BLaER1 (cell line): ENCODE measurements at regions not wholly inside any gene's neighbourhood (a gene's known extent, or its start where the extent isn't known, plus 50 kb on each side); places are given as distances from the start of the nearest gene placed in this dataset.
A peak's percentile ranks its signal among the peaks of the same experiment; 100 is the strongest.

Experiments used
- H3K27ac ChIP-seq: shearing (Covaris generic); formaldehyde crosslinking; 2 replicates; pipeline ENCODE4 v1.8.1; 2022
- H3K27me3 ChIP-seq: shearing (Covaris generic); formaldehyde crosslinking; 2 replicates; pipeline ENCODE4 v1.8.1; 2022
- H3K36me3 ChIP-seq: shearing (Covaris generic); formaldehyde crosslinking; 2 replicates; pipeline ENCODE4 v1.8.1; 2022
- H3K4me1 ChIP-seq: shearing (Covaris generic); formaldehyde crosslinking; 2 replicates; pipeline ENCODE4 v1.8.1; 2022
- H3K4me2 ChIP-seq: shearing (Covaris generic); formaldehyde crosslinking; 2 replicates; pipeline ENCODE4 v1.8.1; 2022
- H3K4me3 ChIP-seq: shearing (Covaris generic); formaldehyde crosslinking; 2 replicates; pipeline ENCODE4 v1.8.1; 2022
- H3K9ac ChIP-seq: shearing (Covaris generic); formaldehyde crosslinking; 2 replicates; pipeline ENCODE4 v1.8.1; 2022
- H3K9me3 ChIP-seq: shearing (Covaris generic); formaldehyde crosslinking; 2 replicates; pipeline ENCODE4 v1.8.1; 2022
- H4K20me1 ChIP-seq: shearing (Covaris generic); formaldehyde crosslinking; 2 replicates; pipeline ENCODE4 v1.8.1; 2022
- Cebpa-rat ChIP-seq: shearing (Covaris generic); IDR thresholded peaks from 2 replicates; pipeline ENCODE4 v1.8.1; 2022

DNA sequence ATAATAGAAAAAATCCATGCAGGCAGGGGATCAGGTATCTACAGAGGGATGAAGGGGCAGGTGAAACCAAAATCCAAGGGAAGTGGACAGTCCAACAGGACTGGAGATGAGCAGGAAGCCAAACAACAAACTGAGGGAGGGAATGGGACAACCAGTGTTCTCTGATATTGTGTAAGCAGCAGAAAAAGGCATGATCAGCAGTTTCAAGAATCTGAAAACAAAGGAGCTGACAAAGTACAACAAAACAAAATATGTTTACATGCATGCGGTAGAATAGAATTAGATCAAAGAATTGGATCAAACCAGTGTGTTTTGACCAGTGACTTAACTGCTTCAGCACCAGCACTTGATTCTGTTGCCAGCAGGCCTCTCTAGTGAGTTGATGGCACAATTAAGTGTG is 729.7 kb downstream of the RFPL4B start:
- H4K20me1 ChIP-seq = no peaks in the 10 kb centered on the region
- H3K27me3 ChIP-seq = no peaks in the 10 kb centered on the region
- H3K4me1 ChIP-seq = no peaks in the 10 kb centered on the region
- H3K4me2 ChIP-seq = no peak overlapping the region
- H3K9me3 ChIP-seq = no peaks in the 10 kb centered on the region
- no peak overlapping the region for H3K27ac ChIP-seq
- H3K36me3 ChIP-seq = no peaks in the 10 kb centered on the region
- H3K4me3 ChIP-seq = no peak overlapping the region
- no peak for TF ChIP-seq Cebpa-rat
- no peak overlapping the region for H3K9ac ChIP-seq

DNA sequence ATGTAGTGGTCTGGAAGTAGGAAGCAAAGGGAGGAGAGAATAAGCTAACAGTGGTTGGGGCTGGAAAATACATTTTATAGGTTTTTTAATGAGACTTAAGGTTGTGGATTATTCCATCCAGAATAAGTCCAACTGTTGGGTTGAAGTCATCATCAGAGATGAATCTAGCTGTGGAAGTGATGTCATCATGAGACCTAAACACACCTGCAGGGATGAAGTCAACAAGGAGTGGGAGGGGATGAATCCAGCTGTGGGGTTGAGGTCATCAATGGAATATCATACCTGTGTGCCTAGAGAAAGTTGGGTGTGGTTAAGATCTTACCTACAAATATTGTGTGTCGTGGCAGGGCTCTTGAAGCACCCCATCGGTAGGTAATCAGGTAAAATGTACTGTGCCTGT is 730.7 kb downstream of the RFPL4B start:
- Histone ChIP-seq H3K36me3 (no peaks in the 10 kb centered on the region), H3K27me3 (no peaks in the 10 kb centered on the region), H3K4me3 (no peak overlapping the region), H3K9ac (no peak overlapping the region), H3K9me3 (no peaks in the 10 kb centered on the region), H3K4me1 (no peaks in the 10 kb centered on the region), H3K4me2 (no peak overlapping the region), H3K27ac (no peak overlapping the region), H4K20me1 (no peaks in the 10 kb centered on the region)
- TF ChIP-seq Cebpa-rat = no peak

DNA sequence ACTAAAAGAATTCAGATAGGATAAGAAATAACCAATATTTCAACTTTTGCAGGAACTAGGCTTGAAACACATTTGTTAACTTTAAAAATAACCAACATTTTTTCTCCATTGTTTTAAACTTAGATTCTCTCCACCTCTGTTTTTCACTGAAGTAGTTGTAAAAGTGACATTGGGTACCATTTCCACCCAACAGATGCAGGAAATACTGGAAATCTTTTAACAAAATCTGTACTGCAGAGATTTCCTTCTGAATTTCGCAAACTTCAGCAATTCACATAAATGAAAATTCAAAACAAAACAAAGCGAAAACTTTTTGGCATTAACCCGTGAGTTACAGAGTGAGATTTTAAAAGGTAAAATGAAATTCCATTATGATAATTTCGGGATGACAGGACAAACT is 731.7 kb downstream of the RFPL4B start:
- no peaks in the 10 kb centered on the region for H4K20me1 ChIP-seq
- no peak for TF ChIP-seq Cebpa-rat
- no peak overlapping the region for H3K9ac ChIP-seq
- no peak overlapping the region for H3K4me3 ChIP-seq
- H3K36me3 ChIP-seq = no peaks in the 10 kb centered on the region
- no peak overlapping the region for H3K4me2 ChIP-seq
- H3K4me1 ChIP-seq = no peaks in the 10 kb centered on the region
- H3K27me3 ChIP-seq = no peaks in the 10 kb centered on the region
- H3K9me3 ChIP-seq = no peaks in the 10 kb centered on the region
- H3K27ac ChIP-seq = no peak overlapping the region

DNA sequence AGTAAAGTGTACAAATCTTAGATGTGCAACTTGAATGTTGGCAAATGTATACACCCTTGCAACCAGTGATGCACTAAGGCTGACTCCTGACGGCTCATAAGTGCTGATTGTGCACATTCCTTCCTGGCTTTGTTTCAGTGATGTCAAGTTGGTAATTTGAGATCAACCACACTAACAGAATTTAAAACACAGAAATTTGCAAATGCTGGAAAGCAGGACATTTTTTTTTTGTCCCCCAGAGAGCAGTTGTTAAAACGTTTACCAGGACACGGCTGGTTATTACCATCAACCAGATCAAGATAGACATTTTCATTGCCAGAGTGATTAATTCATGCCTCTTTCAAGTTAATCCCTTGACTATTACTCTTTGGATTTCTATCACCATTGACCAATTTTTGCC is 735.6 kb downstream of the RFPL4B start:
- Histone ChIP-seq H3K36me3 (no peaks in the 10 kb centered on the region), H3K27ac (no peak overlapping the region), H3K4me1 (no peaks in the 10 kb centered on the region), H3K4me2 (no peak overlapping the region), H4K20me1 (no peaks in the 10 kb centered on the region), H3K4me3 (no peak overlapping the region), H3K9me3 (no peaks in the 10 kb centered on the region), H3K9ac (no peak overlapping the region), H3K27me3 (no peaks in the 10 kb centered on the region)
- TF ChIP-seq Cebpa-rat = no peak

DNA sequence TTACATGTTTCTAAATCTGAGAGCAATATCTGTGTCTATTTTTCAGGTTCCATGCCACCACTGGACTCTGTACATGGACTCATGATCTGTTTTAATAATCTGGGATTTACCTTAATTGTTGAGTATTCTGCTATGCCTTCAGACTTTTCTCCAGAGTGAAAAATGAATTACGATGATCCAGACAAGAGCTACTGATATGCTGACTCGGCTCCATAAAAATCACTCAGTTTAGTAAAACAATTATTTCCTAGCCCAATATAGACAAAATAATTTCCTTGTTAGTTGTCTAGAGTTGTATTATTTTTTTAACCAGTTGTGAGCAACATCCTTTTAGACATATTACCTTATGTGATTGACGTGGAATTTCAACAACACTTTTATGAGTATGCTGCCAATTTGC is 736.8 kb downstream of the RFPL4B start:
- H3K9me3 ChIP-seq = no peaks in the 10 kb centered on the region
- no peak for TF ChIP-seq Cebpa-rat
- H3K36me3 ChIP-seq = no peaks in the 10 kb centered on the region
- no peak overlapping the region for H3K27ac ChIP-seq
- no peaks in the 10 kb centered on the region for H3K4me1 ChIP-seq
- no peaks in the 10 kb centered on the region for H4K20me1 ChIP-seq
- H3K9ac ChIP-seq = no peak overlapping the region
- no peak overlapping the region for H3K4me2 ChIP-seq
- no peaks in the 10 kb centered on the region for H3K27me3 ChIP-seq
- H3K4me3 ChIP-seq = no peak overlapping the region

DNA sequence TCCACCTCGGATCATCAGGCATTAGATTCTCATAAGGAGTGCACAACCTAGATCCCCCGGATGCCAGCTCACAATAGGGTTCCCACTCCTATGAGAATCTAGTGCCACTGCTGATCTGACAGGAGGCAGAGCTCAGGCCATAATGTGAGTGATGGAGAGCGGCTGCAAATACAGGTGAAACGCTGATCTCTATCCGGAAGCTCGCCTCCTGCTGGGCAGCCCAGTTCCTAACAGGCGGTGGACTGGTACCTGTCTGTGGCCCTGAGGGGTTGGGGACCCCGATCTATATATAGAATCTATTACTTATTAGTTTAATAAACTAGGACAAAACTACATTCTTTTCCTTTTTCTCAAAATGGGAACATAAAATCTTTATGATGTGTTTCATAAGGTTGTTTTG is 741.9 kb downstream of the RFPL4B start:
- H3K9me3 ChIP-seq = no peaks in the 10 kb centered on the region

DNA sequence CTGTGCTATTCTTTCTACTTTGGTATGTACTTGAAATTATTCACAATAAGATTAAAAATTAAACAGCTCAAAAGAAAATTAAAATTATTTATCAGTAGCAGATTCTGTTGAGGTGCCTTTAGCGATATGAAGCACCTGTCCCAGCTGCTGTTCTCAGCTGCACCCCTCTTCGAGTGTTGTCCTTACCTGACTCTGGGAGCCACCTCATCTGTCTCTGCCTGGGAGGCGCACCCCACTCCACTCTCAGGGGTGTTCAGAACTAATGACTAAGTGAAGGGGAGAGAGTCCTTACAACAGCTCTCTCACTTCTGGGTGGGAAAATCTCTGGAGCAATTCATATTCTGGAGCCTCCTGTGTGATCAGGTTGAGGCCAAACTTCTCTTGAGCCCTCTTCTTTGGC is 745.7 kb downstream of the RFPL4B start:
- Histone ChIP-seq H3K4me1 (no peaks in the 10 kb centered on the region), H3K9me3 (no peaks in the 10 kb centered on the region), H3K36me3 (no peaks in the 10 kb centered on the region), H3K9ac (no peak overlapping the region), H3K27ac (no peak overlapping the region), H3K4me2 (no peak overlapping the region), H4K20me1 (no peaks in the 10 kb centered on the region), H3K4me3 (no peak overlapping the region), H3K27me3 (no peaks in the 10 kb centered on the region)
- no peak for TF ChIP-seq Cebpa-rat

More for the DNA sequence above, 741.9 kb downstream of the RFPL4B start:
- Histone ChIP-seq H4K20me1 (no peaks in the 10 kb centered on the region), H3K4me1 (no peaks in the 10 kb centered on the region), H3K36me3 (no peaks in the 10 kb centered on the region), H3K4me3 (no peak overlapping the region), H3K4me2 (no peak overlapping the region), H3K9ac (no peak overlapping the region), H3K27ac (no peak overlapping the region), H3K27me3 (no peaks in the 10 kb centered on the region)
- TF ChIP-seq Cebpa-rat = no peak

DNA sequence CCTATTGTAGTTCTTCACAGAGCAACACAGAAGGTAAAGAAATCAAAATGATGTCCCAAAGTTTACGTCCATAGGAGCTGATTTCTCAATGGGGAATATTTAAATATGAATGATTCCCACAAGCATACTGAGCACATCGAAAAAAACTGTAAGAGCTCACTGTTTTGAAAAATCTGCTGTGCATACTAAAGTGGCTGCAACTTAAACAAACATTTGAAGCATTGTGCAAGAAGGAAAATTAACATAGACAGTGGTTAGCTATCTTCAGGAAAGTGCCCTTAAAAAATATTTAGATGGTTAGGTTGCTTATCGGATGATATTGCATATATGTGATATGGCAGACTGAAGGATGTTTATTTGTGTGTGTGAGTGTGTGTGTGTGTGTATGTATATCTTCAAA is 747.6 kb downstream of the RFPL4B start:
- Histone ChIP-seq H3K27me3 (no peaks in the 10 kb centered on the region), H3K27ac (no peak overlapping the region), H3K9ac (no peak overlapping the region), H3K9me3 (no peaks in the 10 kb centered on the region), H3K4me2 (no peak overlapping the region), H3K4me3 (no peak overlapping the region), H3K4me1 (no peaks in the 10 kb centered on the region), H3K36me3 (no peaks in the 10 kb centered on the region), H4K20me1 (no peaks in the 10 kb centered on the region)
- no peak for TF ChIP-seq Cebpa-rat

DNA sequence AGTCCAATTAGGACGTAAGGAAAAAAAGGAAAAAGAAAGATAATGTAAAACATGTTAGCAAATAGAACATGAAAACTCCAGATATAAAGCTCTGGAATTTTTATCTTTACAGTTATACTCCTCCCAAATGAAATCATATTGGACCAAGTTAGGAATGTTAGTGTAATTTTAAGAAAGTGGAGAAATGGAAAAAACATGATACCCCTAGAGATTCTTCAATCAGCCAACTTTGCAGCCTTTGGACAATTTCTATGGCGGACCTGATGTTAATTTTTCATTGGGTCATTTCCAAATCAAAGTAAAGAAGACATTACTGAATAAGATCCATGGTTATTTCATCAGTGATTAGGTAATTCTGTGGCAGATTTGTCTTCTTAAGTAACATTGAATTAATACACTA is 748.7 kb downstream of the RFPL4B start:
- Histone ChIP-seq H4K20me1 (no peaks in the 10 kb centered on the region), H3K4me2 (no peak overlapping the region), H3K27ac (no peak overlapping the region), H3K9me3 (no peaks in the 10 kb centered on the region), H3K9ac (no peak overlapping the region), H3K4me3 (no peak overlapping the region), H3K27me3 (no peaks in the 10 kb centered on the region), H3K36me3 (no peaks in the 10 kb centered on the region), H3K4me1 (no peaks in the 10 kb centered on the region)
- TF ChIP-seq Cebpa-rat = no peak

DNA sequence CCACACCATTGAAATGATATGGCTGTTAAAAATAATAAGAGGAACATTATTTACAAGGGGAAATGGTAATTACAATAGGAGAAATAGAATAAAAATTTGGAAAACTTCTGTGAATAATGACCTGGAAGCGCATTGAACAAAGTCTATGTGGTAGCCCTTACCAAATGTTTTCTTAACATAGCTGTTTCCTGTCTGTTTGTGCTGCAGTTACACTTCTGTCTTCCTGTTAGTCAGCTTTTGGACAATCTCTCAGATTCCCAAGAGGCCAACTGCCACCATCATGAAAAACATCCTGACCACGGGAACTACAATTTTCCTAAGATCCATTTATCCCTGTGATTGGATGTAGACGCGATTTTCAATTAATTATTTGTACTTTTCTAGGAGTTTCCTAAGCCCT is 754.4 kb upstream of the MARCKS start:
- H3K27me3 ChIP-seq = no peaks in the 10 kb centered on the region
- H3K4me3 ChIP-seq = no peak overlapping the region
- H3K27ac ChIP-seq = 0 out of 2 replicates have a peak overlapping the region, but pooled peaks have one; percentile 6
- H3K9ac ChIP-seq = no peak overlapping the region
- peak overlapping the region; percentile 51 for H3K4me2 ChIP-seq
- H3K36me3 ChIP-seq = no peaks in the 10 kb centered on the region
- H4K20me1 ChIP-seq = no peaks in the 10 kb centered on the region
- no peaks in the 10 kb centered on the region for H3K9me3 ChIP-seq
- H3K4me1 ChIP-seq = peaks cover 16% of the 10 kb centered on the region
- no peak for TF ChIP-seq Cebpa-rat

DNA sequence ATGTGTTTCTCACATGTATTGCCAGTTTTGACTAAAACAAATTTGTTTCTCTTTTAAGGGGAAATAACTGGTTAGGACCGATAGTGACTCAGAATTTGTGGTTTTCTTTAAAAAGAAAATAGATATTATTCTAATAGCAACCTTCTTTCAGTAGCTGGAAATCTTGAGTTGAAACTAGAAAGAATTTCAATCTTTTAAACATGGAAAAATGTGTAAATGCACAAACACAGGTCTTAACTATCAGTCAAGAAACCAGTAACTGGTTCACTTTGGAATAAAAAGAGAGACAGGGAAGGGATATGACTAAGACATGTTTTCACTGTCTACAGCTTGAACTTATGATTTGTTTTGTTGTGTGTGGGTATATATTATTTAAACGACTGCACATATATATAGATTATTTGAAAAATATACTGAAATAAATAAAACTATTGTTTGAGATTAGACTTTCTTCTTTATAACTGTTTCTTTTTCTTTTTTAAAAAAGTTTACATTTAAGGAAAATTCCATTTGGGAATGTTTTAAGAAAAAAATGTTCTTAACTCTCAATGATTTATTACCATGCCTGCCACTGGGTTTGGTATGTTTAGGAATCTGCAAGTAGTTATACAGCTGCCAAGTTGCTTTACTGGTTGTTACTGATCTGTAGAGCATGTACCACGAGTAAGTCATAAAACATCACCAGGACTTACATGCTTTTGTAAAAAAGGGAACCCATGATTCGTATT is 753.3 kb upstream of the MARCKS start:
- Histone ChIP-seq H3K9ac (no peak overlapping the region), H4K20me1 (no peaks in the 10 kb centered on the region), H3K4me2 (no peak overlapping the region), H3K9me3 (no peaks in the 10 kb centered on the region), H3K36me3 (no peaks in the 10 kb centered on the region), H3K27ac (no peak overlapping the region), H3K4me3 (no peak overlapping the region), H3K4me1 (peaks cover 16% of the 10 kb centered on the region), H3K27me3 (no peaks in the 10 kb centered on the region)
- no peak for TF ChIP-seq Cebpa-rat
